ENCODE measurements at regions not wholly inside any gene's neighbourhood (a gene's known extent, or its start where the extent isn't known, plus 50 kb on each side); places are given as distances from the start of the nearest gene placed in this dataset.

- no CpG with 5 or more reads among the region's 4 CpGs for WGBS (ENCODE audit: extremely low coverage, insufficient coverage, insufficient read length)
- Histone ChIP-seq H4K91ac (ENCODE audit: low read depth, low read length) (no peak overlapping the region), H2BK120ac (ENCODE audit: insufficient read depth, low read length, poor library complexity) (no peak overlapping the region), H2AK5ac (ENCODE audit: low read length) (no peak overlapping the region), H3K4me3 (ENCODE audit: low read depth, low read length) (no peak overlapping the region), H3K14ac (ENCODE audit: low read length) (no peak overlapping the region), H4K12ac (ENCODE audit: low read depth, low read length) (no peak overlapping the region), H3K27ac (ENCODE audit: low read depth, low read length) (no peak overlapping the region), H3K18ac (ENCODE audit: low read length) (no peak overlapping the region), H3K36me3 (ENCODE audit: control insufficient read depth in 1 of 2, insufficient read depth in 2 of 2, low read length in 2 of 2) (no peaks in the 10 kb centered on the region), H3K9me3 (ENCODE audit: insufficient read depth, low read depth, low read length) (no peaks in the 10 kb centered on the region), H3K79me1 (ENCODE audit: low read length) (no peaks in the 10 kb centered on the region), H3K27me3 (ENCODE audit: insufficient read depth, low read length) (no peaks in the 10 kb centered on the region), H2BK5ac (ENCODE audit: low read depth, low read length, poor library complexity) (no peak overlapping the region), H3K4ac (ENCODE audit: low read depth, low read length) (no peak overlapping the region), H4K8ac (ENCODE audit: low read depth, low read length) (no peak overlapping the region), H3K23ac (ENCODE audit: low read length) (no peak overlapping the region), H2AFZ (ENCODE audit: insufficient read depth, low read length, poor library complexity) (no peak overlapping the region), H3K79me2 (ENCODE audit: control insufficient read depth, insufficient read depth, low read length, poor library complexity) (no peaks in the 10 kb centered on the region), H3K9ac (ENCODE audit: low read length) (no peak overlapping the region), H3K4me2 (ENCODE audit: low read length) (no peak overlapping the region), H3K4me1 (ENCODE audit: control insufficient read depth in 1 of 2, insufficient read depth in 2 of 2, low read length in 2 of 2) (peaks cover 0 to 2% of the 10 kb centered on the region in 2 experiments), H2BK12ac (ENCODE audit: low read length) (no peak overlapping the region)
- DNase-seq = no peak
These were observed 110.0 kb upstream of the CPM start for GRCh38 chr12:69042970-69043369.

GRCh38 chr12:69044887-69045286 is 111.9 kb upstream of the CPM start:
- H3K36me3 ChIP-seq (ENCODE audit: control insufficient read depth in 1 of 2, insufficient read depth in 2 of 2, low read length in 2 of 2) = no peaks in the 10 kb centered on the region
- H3K4me2 ChIP-seq (ENCODE audit: low read length) = no peak overlapping the region
- no peak overlapping the region for H2AK5ac ChIP-seq (ENCODE audit: low read length)
- no peak overlapping the region for H3K4me3 ChIP-seq (ENCODE audit: low read depth, low read length)
- no peaks in the 10 kb centered on the region for H3K79me1 ChIP-seq (ENCODE audit: low read length)
- H3K79me2 ChIP-seq (ENCODE audit: control insufficient read depth, insufficient read depth, low read length, poor library complexity) = no peaks in the 10 kb centered on the region
- H2AFZ ChIP-seq (ENCODE audit: insufficient read depth, low read length, poor library complexity) = no peak overlapping the region
- no peak overlapping the region for H3K14ac ChIP-seq (ENCODE audit: low read length)
- no peak overlapping the region for H3K9ac ChIP-seq (ENCODE audit: low read length)
- no CpG with 5 or more reads among the region's 2 CpGs for WGBS (ENCODE audit: extremely low coverage, insufficient coverage, insufficient read length)
- no peak overlapping the region for H4K91ac ChIP-seq (ENCODE audit: low read depth, low read length)
- no peak overlapping the region for H4K12ac ChIP-seq (ENCODE audit: low read depth, low read length)
- H2BK12ac ChIP-seq (ENCODE audit: low read length) = no peak overlapping the region
- H3K18ac ChIP-seq (ENCODE audit: low read length) = no peak overlapping the region
- DNase-seq = no peak
- H3K23ac ChIP-seq (ENCODE audit: low read length) = no peak overlapping the region
- no peak overlapping the region for H4K8ac ChIP-seq (ENCODE audit: low read depth, low read length)
- no peak overlapping the region for H2BK5ac ChIP-seq (ENCODE audit: low read depth, low read length, poor library complexity)
- H2BK120ac ChIP-seq (ENCODE audit: insufficient read depth, low read length, poor library complexity) = no peak overlapping the region
- no peak overlapping the region for H3K4ac ChIP-seq (ENCODE audit: low read depth, low read length)
- no peak overlapping the region for H3K27ac ChIP-seq (ENCODE audit: low read depth, low read length)
- H3K27me3 ChIP-seq (ENCODE audit: insufficient read depth, low read length) = no peaks in the 10 kb centered on the region
- peaks cover 0 to 2% of the 10 kb centered on the region in 2 experiments for H3K4me1 ChIP-seq (ENCODE audit: control insufficient read depth in 1 of 2, insufficient read depth in 2 of 2, low read length in 2 of 2)
- H3K9me3 ChIP-seq (ENCODE audit: insufficient read depth, low read depth, low read length) = no peaks in the 10 kb centered on the region

GRCh38 chr12:69045430-69045829 is 112.5 kb upstream of the CPM start:
- Histone ChIP-seq H2BK120ac (ENCODE audit: insufficient read depth, low read length, poor library complexity) (no peak overlapping the region), H2BK5ac (ENCODE audit: low read depth, low read length, poor library complexity) (no peak overlapping the region), H3K4ac (ENCODE audit: low read depth, low read length) (no peak overlapping the region), H4K8ac (ENCODE audit: low read depth, low read length) (no peak overlapping the region), H3K4me1 (ENCODE audit: control insufficient read depth in 1 of 2, insufficient read depth in 2 of 2, low read length in 2 of 2) (peaks cover 0 to 2% of the 10 kb centered on the region in 2 experiments), H3K36me3 (ENCODE audit: control insufficient read depth in 1 of 2, insufficient read depth in 2 of 2, low read length in 2 of 2) (no peaks in the 10 kb centered on the region), H3K23ac (ENCODE audit: low read length) (no peak overlapping the region), H3K79me1 (ENCODE audit: low read length) (no peaks in the 10 kb centered on the region), H3K9me3 (ENCODE audit: insufficient read depth, low read depth, low read length) (no peaks in the 10 kb centered on the region), H3K27me3 (ENCODE audit: insufficient read depth, low read length) (no peaks in the 10 kb centered on the region), H3K14ac (ENCODE audit: low read length) (no peak overlapping the region), H3K18ac (ENCODE audit: low read length) (no peak overlapping the region), H3K27ac (ENCODE audit: low read depth, low read length) (no peak overlapping the region), H2BK12ac (ENCODE audit: low read length) (no peak overlapping the region), H3K79me2 (ENCODE audit: control insufficient read depth, insufficient read depth, low read length, poor library complexity) (no peaks in the 10 kb centered on the region), H4K12ac (ENCODE audit: low read depth, low read length) (no peak overlapping the region), H2AFZ (ENCODE audit: insufficient read depth, low read length, poor library complexity) (no peak overlapping the region), H3K4me2 (ENCODE audit: low read length) (no peak overlapping the region), H3K4me3 (ENCODE audit: low read depth, low read length) (no peak overlapping the region), H3K9ac (ENCODE audit: low read length) (no peak overlapping the region), H4K91ac (ENCODE audit: low read depth, low read length) (no peak overlapping the region), H2AK5ac (ENCODE audit: low read length) (no peak overlapping the region)
- WGBS (ENCODE audit: extremely low coverage, insufficient coverage, insufficient read length) = no CpG with 5 or more reads among the region's 6 CpGs
- no peak for DNase-seq

- Histone ChIP-seq H4K8ac (ENCODE audit: low read depth, low read length) (no peak overlapping the region), H3K4ac (ENCODE audit: low read depth, low read length) (no peak overlapping the region), H3K23ac (ENCODE audit: low read length) (no peak overlapping the region), H3K4me2 (ENCODE audit: low read length) (no peak overlapping the region), H3K27ac (ENCODE audit: low read depth, low read length) (no peak overlapping the region), H3K79me1 (ENCODE audit: low read length) (no peaks in the 10 kb centered on the region), H2AK5ac (ENCODE audit: low read length) (no peak overlapping the region), H2AFZ (ENCODE audit: insufficient read depth, low read length, poor library complexity) (no peak overlapping the region), H3K36me3 (ENCODE audit: control insufficient read depth in 1 of 2, insufficient read depth in 2 of 2, low read length in 2 of 2) (no peaks in the 10 kb centered on the region), H3K9ac (ENCODE audit: low read length) (no peak overlapping the region), H3K27me3 (ENCODE audit: insufficient read depth, low read length) (no peaks in the 10 kb centered on the region), H3K4me3 (ENCODE audit: low read depth, low read length) (no peak overlapping the region), H3K79me2 (ENCODE audit: control insufficient read depth, insufficient read depth, low read length, poor library complexity) (no peaks in the 10 kb centered on the region), H2BK5ac (ENCODE audit: low read depth, low read length, poor library complexity) (no peak overlapping the region), H2BK120ac (ENCODE audit: insufficient read depth, low read length, poor library complexity) (no peak overlapping the region), H2BK12ac (ENCODE audit: low read length) (no peak overlapping the region), H3K9me3 (ENCODE audit: insufficient read depth, low read depth, low read length) (no peaks in the 10 kb centered on the region), H4K12ac (ENCODE audit: low read depth, low read length) (no peak overlapping the region), H4K91ac (ENCODE audit: low read depth, low read length) (no peak overlapping the region), H3K18ac (ENCODE audit: low read length) (no peak overlapping the region), H3K4me1 (ENCODE audit: control insufficient read depth in 1 of 2, insufficient read depth in 2 of 2, low read length in 2 of 2) (peaks cover 0 to 2% of the 10 kb centered on the region in 2 experiments), H3K14ac (ENCODE audit: low read length) (no peak overlapping the region)
- DNase-seq = no peak
- WGBS (ENCODE audit: extremely low coverage, insufficient coverage, insufficient read length) = no CpG with 5 or more reads among the region's 2 CpGs
These were observed 113.4 kb upstream of the CPM start for GRCh38 chr12:69046363-69046762.

Data from trophoblast cell (in vitro differentiated cells and primary cell).